ENCODE measurements at regions not wholly inside any gene's neighbourhood (a gene's known extent, or its start where the extent isn't known, plus 50 kb on each side); places are given as distances from the start of the nearest gene placed in this dataset.

- Mint-ChIP-seq H3K9me3 (ENCODE audit: insufficient read depth) (peaks cover 5% of the 10 kb centered on the region), H3K4me1 (no peaks in the 10 kb centered on the region), H3K27ac (no peak overlapping the region), H3K4me3 (no peak overlapping the region), H3K27me3 (no peaks in the 10 kb centered on the region)
- Histone ChIP-seq H3K9ac (ENCODE audit: low read length) (no peak overlapping the region), H3K4me3 (ENCODE audit: control extremely low read depth in 1 of 5, extremely low read depth in 1 of 5, insufficient read depth in 1 of 5, low read depth in 2 of 5, low read length in 4 of 5) (no peak overlapping the region), H3K4me2 (replicated peaks; ENCODE audit: low read depth, low read length, poor library complexity, severe bottlenecking) (no peak overlapping the region), H4K20me1 (ENCODE audit: control insufficient read depth, insufficient read depth, low read length, poor library complexity, severe bottlenecking) (no peaks in the 10 kb centered on the region), H3K36me3 (replicated peaks in 1 of 2; ENCODE audit: control extremely low read depth in 1 of 2, control insufficient read depth in 1 of 2, extremely low read depth in 1 of 2, insufficient read depth in 2 of 2, low read length in 1 of 2) (no peaks in the 10 kb centered on the region), H3K27me3 (replicated peaks in 1 of 4; ENCODE audit: control extremely low read depth in 1 of 4, control insufficient read depth in 3 of 4, insufficient read depth in 4 of 4, low read length in 3 of 4) (no peaks in the 10 kb centered on the region), H2AFZ (ENCODE audit: insufficient read depth, low read depth, low read length, poor library complexity, severe bottlenecking) (no peak overlapping the region), H3K4me1 (ENCODE audit: control insufficient read depth in 2 of 2, insufficient read depth in 2 of 2, low read length in 2 of 2) (no peaks in the 10 kb centered on the region), H3K9me3 (ENCODE audit: control extremely low read depth in 1 of 3, control insufficient read depth in 2 of 3, insufficient read depth in 1 of 3, low read length in 2 of 3) (peaks cover 0 to 6% (median 5%) of the 10 kb centered on the region in 3 donors), H3K79me2 (ENCODE audit: control insufficient read depth, insufficient read depth, low read length) (no peaks in the 10 kb centered on the region), H3K27ac (ENCODE audit: low read length in 2 of 2) (no peak overlapping the region)
- ATAC-seq (ENCODE audit: low read depth) (no peak), DNase-seq (no peak)
- ChIA-PET POLR2A (no interaction called here), CTCF (no interaction called here)
- no peak for TF ChIP-seq CTCF (IDR thresholded peaks at IDR 0.05)
- TF ChIP-seq EZH2 (IDR thresholded peaks at IDR 0.05; ENCODE audit: borderline replicate concordance, insufficient read depth, low read depth, low read length, poor library complexity, severe bottlenecking) = no peak
- intact Hi-C loops (cut with micrococcal nuclease) = no loop called here
- WGBS (ENCODE audit: insufficient coverage) = no CpG with 5 or more reads among the region's 3 CpGs
Measured at GRCh38 chr14:34072401-34072800, 121.5 kb upstream of the EGLN3 start.

- Mint-ChIP-seq H3K9me3 (ENCODE audit: insufficient read depth) (peaks cover 5% of the 10 kb centered on the region), H3K4me3 (no peak overlapping the region), H3K27me3 (peaks cover 2% of the 10 kb centered on the region), H3K27ac (no peak overlapping the region), H3K4me1 (no peaks in the 10 kb centered on the region)
- Histone ChIP-seq H4K20me1 (ENCODE audit: control insufficient read depth, insufficient read depth, low read length, poor library complexity, severe bottlenecking) (no peaks in the 10 kb centered on the region), H3K79me2 (ENCODE audit: control insufficient read depth, insufficient read depth, low read length) (no peaks in the 10 kb centered on the region), H3K36me3 (replicated peaks in 1 of 2; ENCODE audit: control extremely low read depth in 1 of 2, control insufficient read depth in 1 of 2, extremely low read depth in 1 of 2, insufficient read depth in 2 of 2, low read length in 1 of 2) (no peaks in the 10 kb centered on the region), H3K4me1 (ENCODE audit: control insufficient read depth in 2 of 2, insufficient read depth in 2 of 2, low read length in 2 of 2) (no peaks in the 10 kb centered on the region), H3K9me3 (ENCODE audit: control extremely low read depth in 1 of 3, control insufficient read depth in 2 of 3, insufficient read depth in 1 of 3, low read length in 2 of 3) (peaks cover 0 to 6% (median 5%) of the 10 kb centered on the region in 3 donors), H2AFZ (ENCODE audit: insufficient read depth, low read depth, low read length, poor library complexity, severe bottlenecking) (no peak overlapping the region), H3K27ac (ENCODE audit: low read length in 2 of 2) (no peak overlapping the region), H3K27me3 (replicated peaks in 1 of 4; ENCODE audit: control extremely low read depth in 1 of 4, control insufficient read depth in 3 of 4, insufficient read depth in 4 of 4, low read length in 3 of 4) (no peaks in the 10 kb centered on the region), H3K4me2 (replicated peaks; ENCODE audit: low read depth, low read length, poor library complexity, severe bottlenecking) (no peak overlapping the region), H3K9ac (ENCODE audit: low read length) (no peak overlapping the region), H3K4me3 (ENCODE audit: control extremely low read depth in 1 of 5, extremely low read depth in 1 of 5, insufficient read depth in 1 of 5, low read depth in 2 of 5, low read length in 4 of 5) (no peak overlapping the region)
- ATAC-seq (ENCODE audit: low read depth) (no peak), DNase-seq (no peak)
- no peak for TF ChIP-seq EZH2 (IDR thresholded peaks at IDR 0.05; ENCODE audit: borderline replicate concordance, insufficient read depth, low read depth, low read length, poor library complexity, severe bottlenecking)
- no peak for TF ChIP-seq CTCF (IDR thresholded peaks at IDR 0.05)
- WGBS (ENCODE audit: insufficient coverage) = no CpG with 5 or more reads among the region's 3 CpGs
- POLR2A ChIA-PET = no interaction called here
- CTCF ChIA-PET = no interaction called here
- intact Hi-C loops (cut with micrococcal nuclease) = no loop called here
Measured at GRCh38 chr14:34070917-34071407, 120.1 kb upstream of the EGLN3 start.
